Activated T-cell treated with anti-CD3 and anti-CD28 coated beads, Interleukin-2, amount 50 U/mL, for 48 hours (primary cell): ENCODE measurements at regions not wholly inside any gene's neighbourhood (a gene's known extent, or its start where the extent isn't known, plus 50 kb on each side); places are given as distances from the start of the nearest gene placed in this dataset.
"Not testable (repeated sequence)": the region's sequence is repeated elsewhere in the genome, so short reads cannot be mapped to it uniquely, and the experiment has no call there.

ENCODE experiments used
- DNase-seq, 2 experiments: peaks; one replicate each; pipeline ENCODE4 v3.0.0-alpha.2; 2020

DNA sequence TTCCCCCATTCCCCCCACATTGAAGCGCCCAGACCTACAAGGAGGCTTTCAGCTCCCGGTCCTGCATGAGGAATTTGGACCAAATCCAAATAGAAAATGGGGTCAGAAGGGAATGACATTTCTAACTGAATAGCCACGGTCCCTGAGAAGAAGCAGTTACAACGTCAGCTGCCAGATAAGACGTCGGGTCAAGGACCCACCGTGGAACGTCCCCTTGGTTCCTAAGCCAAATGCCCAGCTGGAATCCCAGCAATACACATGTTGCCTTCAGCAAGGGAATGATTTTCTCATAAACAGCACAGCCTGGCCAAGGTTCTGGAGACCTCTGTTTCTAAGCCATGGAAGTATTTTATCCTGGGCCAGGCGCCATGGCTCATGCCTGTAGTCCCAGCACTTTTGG, 109.1 kb upstream of the PEG3 start:
- DNase-seq: no peak

DNA sequence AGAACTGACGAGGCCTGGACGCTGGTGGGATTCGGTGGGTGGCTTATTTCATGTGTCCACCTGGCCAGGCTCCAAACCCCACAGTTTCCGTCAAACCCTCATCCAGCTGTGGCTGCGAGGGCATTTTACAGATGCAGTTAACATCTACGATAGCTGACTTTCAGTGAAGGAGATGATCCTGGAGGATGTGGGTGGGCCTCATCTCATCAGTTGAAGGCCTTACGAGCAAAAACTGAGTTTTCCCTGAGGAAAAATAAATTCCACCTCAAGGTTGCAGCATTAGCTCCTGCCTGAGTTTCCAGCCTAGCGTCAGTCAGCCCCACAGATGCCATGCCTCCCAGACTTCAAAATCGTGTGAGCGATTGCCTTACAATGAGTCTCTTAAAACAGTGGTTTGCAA, 111.1 kb upstream of the PEG3 start:
- DNase-seq: no peak

DNA sequence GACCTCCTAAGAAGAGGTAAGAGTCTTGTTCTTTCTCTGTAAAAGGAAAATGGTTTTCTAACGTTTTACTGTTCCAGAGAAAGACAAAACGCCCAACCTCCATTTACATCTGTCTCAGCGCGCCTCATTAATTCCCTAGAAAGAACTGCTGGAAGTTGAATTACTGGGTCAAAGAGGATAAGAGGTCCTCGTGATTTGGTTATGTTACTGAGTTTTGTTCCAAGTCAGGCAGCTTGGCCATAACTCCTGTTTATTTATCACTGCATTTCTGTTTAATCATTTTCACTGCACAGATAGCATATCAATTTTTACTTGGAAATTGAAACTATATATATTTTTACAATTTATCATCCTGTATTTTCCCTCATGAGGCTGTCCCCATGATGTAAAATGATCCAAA, 112.9 kb upstream of the PEG3 start:
- no peak for DNase-seq

DNA sequence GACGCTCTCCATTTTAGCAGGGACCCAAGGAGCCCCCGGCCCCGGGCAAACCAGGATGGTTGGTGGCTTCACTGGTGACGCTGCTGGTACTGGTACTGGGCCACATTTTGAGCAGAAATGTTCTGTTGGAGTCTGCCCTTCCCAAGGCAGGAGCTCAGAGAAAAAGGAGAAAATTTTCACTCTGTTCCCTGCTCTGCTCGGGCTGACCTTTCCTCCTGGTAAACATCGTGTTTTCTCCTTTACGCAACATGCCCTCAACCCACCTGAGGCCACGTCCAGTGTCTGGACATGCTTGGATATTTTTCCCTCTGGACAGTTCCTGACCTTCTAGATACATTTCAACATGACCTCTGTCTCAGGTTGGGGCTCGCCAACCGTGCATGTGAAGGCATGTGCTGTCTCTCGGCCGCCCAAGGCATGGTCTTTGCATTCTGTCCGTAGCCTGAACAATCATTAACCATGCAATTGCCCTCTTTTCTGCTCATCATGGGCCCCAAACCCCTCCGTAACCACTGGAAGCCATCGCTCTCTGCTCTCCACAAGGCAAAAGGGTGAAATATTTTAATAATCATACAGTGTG, 115.2 kb upstream of the PEG3 start:
- DNase-seq: no peak

GRCh38 chr19:56956503-56957226, 116.1 kb upstream of the PEG3 start:
- no peak for DNase-seq

- no peak for DNase-seq
These were observed 118.7 kb upstream of the PEG3 start for GRCh38 chr19:56959205-56959604.

DNA sequence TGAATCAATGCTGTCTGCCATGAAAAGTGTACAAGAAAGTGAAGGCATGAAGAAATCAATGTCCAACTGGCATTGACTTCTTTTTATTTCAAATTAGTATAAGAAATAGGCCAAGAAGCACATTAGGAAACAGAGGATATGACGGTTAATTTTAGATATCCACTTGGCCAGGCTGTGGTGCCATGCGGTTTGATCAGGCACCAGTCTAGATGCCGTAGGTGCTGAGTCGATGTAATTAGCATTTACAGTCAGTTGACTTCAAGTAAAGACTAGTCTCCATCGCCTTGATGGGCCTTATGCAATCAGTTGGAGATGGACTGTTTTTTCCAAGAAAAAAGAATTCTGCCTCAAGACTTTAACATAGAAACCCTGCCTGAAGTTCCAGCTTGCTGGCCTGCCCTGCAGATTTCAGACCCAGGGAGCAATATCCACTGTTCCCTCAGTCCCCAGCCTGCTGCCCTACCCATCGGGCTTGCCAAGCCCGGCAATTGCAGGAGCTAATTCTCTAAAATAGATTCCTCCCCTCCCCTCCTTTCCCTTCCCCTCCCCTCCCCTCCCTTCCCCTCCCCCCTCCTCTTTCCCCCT, 120.5 kb upstream of the PEG3 start:
- DNase-seq: no peak

- DNase-seq: no peak
These were observed 123.9 kb upstream of the PEG3 start for GRCh38 chr19:56964410-56964920.

DNA sequence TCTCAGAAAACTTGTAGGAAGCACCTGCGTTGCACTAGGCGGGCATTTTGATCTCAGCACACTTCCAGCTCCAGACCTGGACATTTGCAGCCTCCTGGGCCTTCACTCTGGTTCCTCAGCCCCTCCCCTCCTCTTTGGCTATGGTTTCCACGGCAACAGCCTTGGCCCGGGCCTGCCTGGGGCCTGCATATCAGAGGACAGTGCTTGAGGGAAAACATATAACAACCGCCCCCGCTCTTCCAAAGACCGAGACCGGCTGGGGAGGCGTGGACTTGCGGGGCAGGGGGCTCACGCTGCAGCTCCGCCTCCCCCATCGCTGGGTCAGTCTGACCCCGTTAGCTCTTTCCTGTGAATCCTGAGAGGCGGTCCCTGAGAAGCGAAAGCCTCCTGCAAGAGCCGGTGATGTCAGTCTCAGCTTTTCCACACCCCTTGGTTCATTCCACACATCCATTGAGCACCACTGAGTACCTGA, 125.7 kb upstream of the PEG3 start:
- DNase-seq: no peak

DNA sequence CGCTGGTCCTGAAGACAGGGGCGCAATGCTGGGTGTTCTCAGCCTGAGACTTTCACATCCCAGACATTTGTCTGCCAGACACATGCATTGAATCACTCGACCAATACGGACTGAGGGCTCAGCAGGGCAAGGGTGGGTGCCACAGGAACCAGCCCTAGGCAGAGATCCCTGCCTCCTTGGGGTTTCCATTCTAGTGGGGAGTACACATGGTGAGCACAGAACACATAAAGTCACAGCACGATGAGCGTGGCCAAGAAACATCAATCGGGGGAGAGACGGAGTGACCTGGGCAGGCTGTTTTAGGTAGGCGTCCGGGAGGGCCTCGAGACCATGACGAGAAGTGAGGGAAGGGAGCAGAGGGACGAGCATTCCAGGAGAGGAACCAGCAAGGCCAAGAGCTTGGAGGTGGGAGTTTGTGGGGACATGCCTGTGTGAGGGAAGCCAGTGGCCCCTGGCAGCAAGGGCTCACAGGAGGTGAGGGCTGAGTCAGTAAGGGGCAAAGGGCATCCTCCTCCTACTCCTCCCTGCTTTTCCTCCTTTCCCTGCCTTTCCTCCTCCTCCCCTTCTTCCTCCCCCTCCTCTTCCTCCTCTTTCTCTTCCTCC, 126.3 kb upstream of the PEG3 start:
- no peak for DNase-seq

GRCh38 chr19:56969156-56969555, 128.6 kb upstream of the PEG3 start:
- DNase-seq: no peak

DNA sequence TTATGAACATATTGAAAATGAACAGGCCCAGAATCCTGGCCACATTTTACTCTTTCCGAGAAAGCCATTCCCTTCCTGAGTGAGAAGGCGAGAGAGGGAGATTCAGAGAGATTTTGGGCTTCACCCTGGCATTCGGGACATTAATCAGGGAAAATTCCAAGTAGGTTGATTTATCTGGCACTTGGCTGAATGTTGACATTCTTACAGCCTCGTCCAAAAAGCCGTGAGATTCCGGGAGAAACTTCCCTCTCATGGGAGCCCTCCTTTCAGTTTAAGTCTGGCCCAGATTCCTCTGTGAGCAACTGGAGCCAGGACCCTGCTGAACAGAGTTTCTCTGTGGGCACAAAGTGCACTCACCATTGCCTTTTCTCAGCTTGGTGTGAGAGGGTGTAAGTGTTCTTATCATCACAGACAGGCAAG, 129.2 kb upstream of the PEG3 start:
- no peak for DNase-seq

GRCh38 chr19:56971230-56971629, 130.7 kb upstream of the PEG3 start:
- DNase-seq: no peak

- DNase-seq: no peak
These were observed 131.8 kb upstream of the PEG3 start for GRCh38 chr19:56972291-56972841.

DNA sequence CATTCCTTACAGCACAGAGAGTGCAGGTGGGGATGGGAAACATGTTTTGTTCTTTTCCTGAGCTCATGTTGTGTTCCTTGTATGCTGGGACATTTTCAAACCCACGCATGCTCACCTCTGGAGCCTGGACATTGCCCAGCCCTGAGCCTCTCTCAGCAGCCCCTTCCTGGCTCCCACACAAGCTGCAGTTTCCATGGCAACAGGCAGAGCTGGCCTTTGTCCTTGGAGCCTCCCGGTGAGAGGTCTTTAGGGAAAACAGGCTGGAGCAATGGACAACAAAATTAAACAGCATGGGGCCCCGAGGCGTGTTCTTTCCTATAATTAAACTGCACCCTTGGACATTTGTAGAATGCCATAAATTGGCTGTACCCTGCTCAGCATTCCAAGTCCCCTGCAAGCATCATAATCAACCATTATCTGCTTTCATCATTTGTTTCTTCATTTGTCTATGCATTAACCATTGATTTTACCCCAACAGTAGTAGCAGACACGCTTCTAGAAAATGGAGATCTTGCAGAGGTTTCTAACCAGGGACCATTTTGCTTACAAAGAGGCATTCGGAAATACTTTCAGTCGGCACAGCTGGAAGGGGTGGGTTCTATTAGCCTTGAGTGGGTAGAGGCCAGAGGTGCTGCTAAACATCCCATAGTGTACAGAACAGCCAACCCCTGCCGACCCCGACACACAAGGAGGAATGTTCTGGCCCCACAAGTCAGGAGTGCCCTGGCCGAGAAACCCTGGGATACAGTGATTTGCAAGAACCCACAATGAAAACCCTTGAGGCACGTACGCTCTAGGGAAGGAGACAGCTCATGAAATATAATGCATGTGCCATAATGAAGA, 133.4 kb upstream of the PEG3 start:
- no peak for DNase-seq

DNA sequence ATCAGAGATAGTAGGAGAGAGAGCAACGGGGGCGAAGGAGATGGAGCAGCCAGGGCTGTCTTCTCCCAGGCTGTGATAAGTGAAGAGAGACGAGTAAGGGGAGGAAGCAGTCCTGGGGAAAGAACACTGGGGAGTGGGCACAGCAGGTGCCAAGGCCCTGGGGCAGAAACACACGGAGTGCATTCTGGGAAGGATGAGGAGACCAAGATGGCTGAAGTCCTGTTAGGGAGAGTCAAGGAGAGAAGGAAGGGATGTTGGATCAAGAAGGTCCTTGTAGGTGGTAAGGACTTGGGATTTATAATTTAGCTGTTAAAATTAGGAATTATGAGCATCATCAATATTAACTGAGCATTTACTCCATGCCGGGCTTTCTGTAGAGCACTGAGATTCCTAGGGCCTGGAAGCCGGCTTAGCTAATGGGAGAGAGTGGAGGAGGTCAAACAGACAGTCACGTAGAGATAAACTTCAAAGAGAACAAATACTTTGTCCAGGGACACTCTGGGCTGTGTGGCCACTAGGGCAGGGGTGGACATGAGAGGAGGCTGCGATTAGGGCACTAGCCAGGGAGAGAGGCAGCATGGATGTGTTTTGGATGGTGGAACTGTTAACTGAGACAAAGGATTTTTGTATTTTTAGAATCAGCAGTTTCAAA, 134.2 kb upstream of the PEG3 start:
- no peak for DNase-seq

- no peak for DNase-seq
These were observed 135.8 kb upstream of the PEG3 start for GRCh38 chr19:56976300-56976699.

- DNase-seq: no peak
These were observed 136.7 kb upstream of the PEG3 start for GRCh38 chr19:56976995-56977906.

GRCh38 chr19:56978023-56978565, 137.6 kb upstream of the PEG3 start:
- no peak for DNase-seq

GRCh38 chr19:56980326-56980725, 139.5 kb upstream of the USP29 start:
- not testable (repeated sequence) for DNase-seq

DNA sequence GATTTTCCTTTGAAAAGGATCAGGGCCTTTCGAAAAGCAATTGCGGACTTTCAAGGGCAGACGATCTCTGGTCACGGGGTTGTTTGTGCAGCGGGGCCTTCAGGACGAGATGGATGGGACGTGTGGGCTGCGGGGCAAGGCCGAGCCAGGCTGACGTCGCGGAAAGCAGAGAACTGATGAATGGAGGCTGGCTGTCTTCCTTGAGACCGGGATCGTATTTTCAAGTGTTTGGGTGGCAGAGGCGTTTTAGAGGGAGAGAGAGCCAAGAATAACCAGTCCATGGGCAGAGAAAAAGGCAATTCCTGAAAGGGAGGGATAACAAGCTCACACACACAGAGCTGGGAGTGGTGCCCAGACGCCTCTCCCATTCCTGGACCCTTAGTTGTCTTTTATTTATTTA, 138.9 kb upstream of the USP29 start:
- no peak for DNase-seq
